ENCODE measurements at regions not wholly inside any gene's neighbourhood (a gene's known extent, or its start where the extent isn't known, plus 50 kb on each side); places are given as distances from the start of the nearest gene placed in this dataset.
"Not testable (repeated sequence)": the region's sequence is repeated elsewhere in the genome, so short reads cannot be mapped to it uniquely, and the experiment has no call there.

- intact Hi-C loops (cut with DNase I): loop anchor here (10.0 kb wide), 1 partner anchor 270 kb away; no protein-coding TSS in a partner anchor
- no peak for ATAC-seq (ENCODE audit: poor library complexity)
- no peak for DNase-seq
These were observed 74.3 kb upstream of the SLC1A4 start for GRCh38 chr2:64914735-64915509.

GRCh38 chr2:64915510-64915900, 73.7 kb upstream of the SLC1A4 start:
- ATAC-seq (ENCODE audit: poor library complexity) (no peak), DNase-seq (no peak)
- intact Hi-C loops (cut with DNase I): loop anchor here (10.0 kb wide), 1 partner anchor 269 kb away; no protein-coding TSS in a partner anchor

DNA sequence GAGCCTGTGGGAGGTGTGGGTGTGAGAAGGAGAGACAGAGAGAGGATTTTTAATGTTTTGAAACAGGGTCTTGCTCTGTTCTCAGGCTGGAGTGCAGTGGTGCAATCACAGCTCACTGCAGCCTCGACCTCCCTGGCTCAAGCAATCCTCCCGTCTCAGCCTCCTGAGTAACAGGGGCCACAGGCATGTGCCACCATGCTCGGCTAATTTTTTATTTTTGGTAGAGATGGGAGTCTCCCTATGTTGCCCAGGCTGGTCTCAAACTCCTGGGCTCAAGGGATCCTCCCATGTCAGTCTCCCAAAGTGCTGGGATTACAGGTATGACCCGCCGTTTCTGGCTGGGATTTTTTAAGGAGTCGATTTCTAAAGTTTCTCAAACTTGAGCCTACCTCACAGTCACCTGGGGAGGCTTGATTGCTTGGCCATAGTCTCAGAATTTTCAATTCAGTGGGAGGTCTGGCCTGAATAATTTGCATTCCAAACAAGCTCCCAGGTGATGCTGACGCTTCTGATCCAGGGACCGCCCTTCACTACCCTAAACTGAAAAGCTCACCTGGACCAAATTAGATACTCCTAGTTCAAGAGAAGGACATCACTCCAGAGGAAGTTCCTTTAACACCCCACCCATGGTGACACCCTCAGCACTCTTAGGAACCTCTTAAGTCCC, 70.8 kb upstream of the SLC1A4 start:
- intact Hi-C loops (cut with DNase I): loop anchor here (10.0 kb wide), 1 partner anchor 266 kb away; no protein-coding TSS in a partner anchor
- DNase-seq (no peak), ATAC-seq (ENCODE audit: poor library complexity) (no peak)

GRCh38 chr2:64919261-64919660, 69.9 kb upstream of the SLC1A4 start:
- intact Hi-C loops (cut with DNase I): loop anchor here (10.0 kb wide), 1 partner anchor 266 kb away; no protein-coding TSS in a partner anchor
- ATAC-seq (ENCODE audit: poor library complexity) (no peak), DNase-seq (no peak)

GRCh38 chr2:64922482-64923384, 66.5 kb upstream of the SLC1A4 start:
- DNase-seq: no peak
- no peak for ATAC-seq (ENCODE audit: poor library complexity)
- intact Hi-C loops (cut with DNase I): no loop called here

DNA sequence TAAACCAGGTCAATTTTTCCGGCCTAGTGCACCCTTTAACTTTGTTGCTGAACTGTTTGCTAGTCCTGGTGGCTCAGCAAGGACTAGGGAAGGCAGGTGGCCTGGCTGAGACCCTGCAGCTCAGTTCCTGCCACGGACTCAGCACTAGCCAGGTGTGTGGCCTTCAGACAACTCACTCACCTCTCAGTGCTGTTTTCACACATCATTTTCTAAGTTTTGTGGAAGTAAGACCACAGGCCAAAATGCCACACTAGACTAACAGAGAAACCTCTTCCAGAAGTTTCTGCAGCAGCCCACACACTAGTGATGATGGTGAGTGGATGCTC, 65.9 kb upstream of the SLC1A4 start:
- intact Hi-C loops (cut with DNase I): no loop called here
- ATAC-seq (ENCODE audit: poor library complexity) (no peak), DNase-seq (no peak)

GRCh38 chr2:64924170-64924934, 64.8 kb upstream of the SLC1A4 start:
- DNase-seq (no peak), ATAC-seq (ENCODE audit: poor library complexity) (no peak)
- intact Hi-C loops (cut with DNase I): no loop called here

GRCh38 chr2:64925930-64926722, 63.1 kb upstream of the SLC1A4 start:
- intact Hi-C loops (cut with DNase I); DNase-seq; ATAC-seq (ENCODE audit: poor library complexity): not testable (repeated sequence)

GRCh38 chr2:64928813-64929212, 60.4 kb upstream of the SLC1A4 start:
- ATAC-seq (ENCODE audit: poor library complexity): no peak
- intact Hi-C loops (cut with DNase I): no loop called here
- no peak for DNase-seq

GRCh38 chr2:64929333-64929732, 59.9 kb upstream of the SLC1A4 start:
- no peak for DNase-seq
- intact Hi-C loops (cut with DNase I): no loop called here
- ATAC-seq (ENCODE audit: poor library complexity): no peak

- DNase-seq: no peak
- ATAC-seq (ENCODE audit: poor library complexity): no peak
- intact Hi-C loops (cut with DNase I): no loop called here
These were observed 58.9 kb upstream of the SLC1A4 start for GRCh38 chr2:64930258-64930671.

DNA sequence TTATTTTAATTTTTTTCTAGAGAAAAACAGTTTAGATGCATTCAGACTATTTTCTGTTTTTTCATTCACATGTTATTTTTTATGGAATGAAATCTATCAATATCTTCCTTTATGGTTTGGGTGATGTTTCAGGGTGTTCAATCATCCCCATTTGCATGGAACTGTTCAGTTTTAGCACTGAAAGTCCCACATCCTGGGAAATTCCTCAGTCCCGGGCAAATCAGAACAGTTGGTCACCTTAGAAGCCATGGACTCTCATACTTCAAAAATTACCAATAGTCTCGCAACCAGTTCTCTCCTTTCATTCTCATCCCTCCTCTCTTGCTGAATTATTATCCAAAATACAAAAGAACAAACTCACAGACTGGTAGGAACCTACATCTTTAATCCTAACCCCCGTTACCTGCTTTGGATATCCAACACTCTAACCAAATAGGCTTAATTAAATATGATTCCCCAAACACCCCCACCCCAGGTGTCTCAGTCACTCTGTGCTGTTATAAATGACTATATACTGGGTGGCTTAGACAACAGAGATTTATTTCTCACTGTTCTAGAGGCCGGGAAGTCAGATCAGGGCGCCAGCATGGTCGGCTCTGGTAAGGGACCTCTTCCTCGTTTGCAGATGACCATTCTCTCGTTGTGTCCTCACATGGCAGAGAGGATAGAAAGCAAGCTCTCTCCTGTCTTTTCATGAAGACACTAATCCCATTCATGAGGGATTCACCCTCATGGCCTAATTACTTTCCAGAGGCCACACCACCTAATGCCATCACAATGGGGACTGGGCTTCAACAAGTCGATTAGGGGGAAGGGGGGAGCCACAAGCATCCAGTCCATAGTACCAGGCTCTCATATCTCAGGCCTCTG, 57.7 kb upstream of the SLC1A4 start:
- intact Hi-C loops (cut with DNase I): no loop called here
- no peak for ATAC-seq (ENCODE audit: poor library complexity)
- DNase-seq: no peak

DNA sequence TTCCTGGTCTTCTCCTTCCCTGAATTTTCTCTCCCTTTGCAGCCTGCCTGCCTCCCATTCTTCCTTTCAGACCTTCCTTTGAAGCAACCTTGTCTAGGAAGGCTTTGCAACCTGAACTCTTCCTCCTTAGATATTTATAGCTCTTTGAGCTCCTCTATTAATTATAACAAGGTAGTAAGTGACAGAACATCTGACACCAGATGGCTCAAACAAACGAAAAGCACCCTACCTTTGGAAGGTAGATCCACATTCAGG, 57.2 kb upstream of the SLC1A4 start:
- DNase-seq (no peak), ATAC-seq (ENCODE audit: poor library complexity) (no peak)
- intact Hi-C loops (cut with DNase I): no loop called here

DNA sequence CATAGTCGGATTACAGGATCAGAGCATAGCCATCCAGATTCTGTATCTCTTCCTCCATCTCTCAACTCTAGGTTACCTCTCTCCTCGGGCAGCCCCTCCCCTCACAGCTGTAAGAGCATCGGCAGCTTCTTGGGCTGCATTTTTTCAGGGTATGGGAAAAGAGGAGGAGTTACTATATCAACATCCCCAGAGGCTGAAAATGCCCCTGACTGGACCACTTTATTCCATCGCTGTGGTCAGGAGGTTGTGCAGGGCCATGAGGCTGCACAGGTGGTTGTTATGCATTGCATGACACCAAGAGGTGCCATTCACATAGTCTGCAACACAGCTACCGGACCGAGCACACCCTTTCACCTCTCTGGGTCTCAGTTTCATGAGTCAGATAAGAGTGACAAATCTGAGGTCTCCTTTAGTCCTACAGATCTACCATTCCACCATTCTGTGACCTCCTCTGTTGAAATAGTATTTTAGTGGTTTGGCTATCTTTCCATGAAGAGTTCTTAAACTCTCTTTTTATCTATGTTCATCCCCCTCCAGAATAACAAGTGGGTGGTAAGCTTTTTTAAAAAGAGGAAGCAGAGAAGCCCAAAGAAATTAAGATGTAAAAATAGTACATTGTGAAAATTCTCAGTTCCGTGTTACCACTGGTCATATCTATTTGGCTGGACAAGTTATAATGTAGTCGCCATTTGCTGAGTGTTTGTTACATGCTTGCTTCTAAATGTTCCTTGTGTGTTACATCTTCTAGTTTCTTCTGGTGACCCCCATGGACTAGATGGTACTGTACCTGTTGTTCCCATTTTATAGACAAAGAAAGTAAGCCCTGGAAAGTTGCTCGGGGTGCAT, 56.6 kb upstream of the SLC1A4 start:
- no peak for ATAC-seq (ENCODE audit: poor library complexity)
- intact Hi-C loops (cut with DNase I): no loop called here
- DNase-seq: no peak

DNA sequence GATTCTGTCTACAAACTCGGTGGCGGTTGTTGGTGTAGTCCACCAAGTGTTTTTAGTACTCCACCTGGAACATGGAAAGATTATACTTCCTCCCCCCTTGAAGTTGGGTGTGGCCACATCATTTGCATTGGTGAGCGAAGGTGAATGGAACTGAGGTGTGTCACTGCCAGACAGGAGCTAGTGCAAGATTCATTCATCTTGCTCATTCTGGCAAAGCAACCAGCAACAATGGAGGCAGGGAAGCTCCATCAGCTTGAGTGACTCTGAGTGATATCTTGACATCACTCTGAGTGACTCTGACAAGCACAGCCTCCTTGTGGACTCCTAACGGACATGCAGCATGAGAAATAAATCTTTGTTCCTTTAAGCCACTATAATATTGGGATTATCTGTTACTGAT, 54.7 kb upstream of the SLC1A4 start:
- no peak for ATAC-seq (ENCODE audit: poor library complexity)
- no peak for DNase-seq
- intact Hi-C loops (cut with DNase I): no loop called here

DNA sequence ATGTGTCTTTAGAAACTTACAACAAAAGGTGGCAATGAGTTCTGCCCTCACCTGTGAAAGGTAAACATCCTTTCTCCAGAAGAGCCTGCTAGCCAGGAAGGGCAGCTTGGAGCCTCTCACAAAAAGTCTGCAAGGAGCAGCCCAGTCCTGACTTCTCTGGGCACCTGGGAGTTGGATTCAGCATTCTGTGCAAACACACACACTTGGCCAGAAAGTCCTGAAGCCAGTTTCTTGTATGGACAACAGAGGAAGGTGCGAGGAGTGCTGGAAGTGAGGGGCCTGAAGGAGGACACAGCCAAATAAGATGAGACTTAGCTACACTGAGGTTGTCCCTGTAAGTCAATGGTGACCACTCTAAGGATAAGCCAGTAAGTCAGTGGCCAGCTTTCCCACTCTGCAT, 52.4 kb upstream of the SLC1A4 start:
- intact Hi-C loops (cut with DNase I): no loop called here
- DNase-seq: no peak
- ATAC-seq (ENCODE audit: poor library complexity): no peak

Measured in Right ventricle myocardium superior (tissue), 1 donor.